ENCODE measurements at regions not wholly inside any gene's neighbourhood (a gene's known extent, or its start where the extent isn't known, plus 50 kb on each side); places are given as distances from the start of the nearest gene placed in this dataset.
"Not testable (repeated sequence)": the region's sequence is repeated elsewhere in the genome, so short reads cannot be mapped to it uniquely, and the experiment has no call there.

GRCh38 chr17:70961341-70961740 is 792.0 kb downstream of the KCNJ2 start:
- DNase-seq = no peak

- no peak for DNase-seq
These were observed 799.0 kb downstream of the KCNJ2 start for GRCh38 chr17:70968302-70968701.

- DNase-seq = no peak
These were observed 800.2 kb downstream of the KCNJ2 start for GRCh38 chr17:70969521-70970034.

GRCh38 chr17:70976447-70976846 is 807.1 kb downstream of the KCNJ2 start:
- DNase-seq = no peak

- no peak for DNase-seq
These were observed 815.5 kb downstream of the KCNJ2 start for GRCh38 chr17:70984873-70985272.

- no peak for DNase-seq
These were observed 818.6 kb downstream of the KCNJ2 start for GRCh38 chr17:70987867-70988340.

GRCh38 chr17:70988622-70989021 is 819.3 kb downstream of the KCNJ2 start:
- no peak for DNase-seq

GRCh38 chr17:70989280-70989679 is 819.9 kb downstream of the KCNJ2 start:
- DNase-seq = no peak

GRCh38 chr17:70994194-70994593 is 824.9 kb downstream of the KCNJ2 start:
- DNase-seq = no peak

- DNase-seq = no peak
These were observed 826.7 kb downstream of the KCNJ2 start for GRCh38 chr17:70995997-70996396.

GRCh38 chr17:71003736-71004135 is 834.4 kb downstream of the KCNJ2 start:
- DNase-seq = no peak

- no peak for DNase-seq
These were observed 835.1 kb downstream of the KCNJ2 start for GRCh38 chr17:71004413-71004812.

- DNase-seq = no peak
These were observed 842.1 kb downstream of the KCNJ2 start for GRCh38 chr17:71011391-71011790.

- DNase-seq = no peak
These were observed 850.4 kb downstream of the KCNJ2 start for GRCh38 chr17:71019699-71020098.

- no peak for DNase-seq
These were observed 853.4 kb downstream of the KCNJ2 start for GRCh38 chr17:71022758-71023157.

GRCh38 chr17:71023249-71024030 is 854.1 kb downstream of the KCNJ2 start:
- no peak for DNase-seq

- DNase-seq = no peak
These were observed 854.8 kb downstream of the KCNJ2 start for GRCh38 chr17:71024172-71024571.

- no peak for DNase-seq
These were observed 855.6 kb downstream of the KCNJ2 start for GRCh38 chr17:71024969-71025368.

GRCh38 chr17:71029246-71029645 is 859.9 kb downstream of the KCNJ2 start:
- no peak for DNase-seq

- not testable (repeated sequence) for DNase-seq
These were observed 862.0 kb downstream of the KCNJ2 start for GRCh38 chr17:71031286-71031685.

- DNase-seq = no peak
These were observed 863.5 kb downstream of the KCNJ2 start for GRCh38 chr17:71032746-71033273.

- DNase-seq = no peak
These were observed 864.0 kb downstream of the KCNJ2 start for GRCh38 chr17:71033336-71033735.

GRCh38 chr17:71035226-71035625 is 865.9 kb downstream of the KCNJ2 start:
- no peak for DNase-seq

- DNase-seq = no peak
These were observed 868.1 kb downstream of the KCNJ2 start for GRCh38 chr17:71037386-71037785.

- no peak for DNase-seq
These were observed 870.1 kb downstream of the KCNJ2 start for GRCh38 chr17:71039391-71039790.

All from CD4-positive, alpha-beta T cell treated with Interleukin-12 subunit alpha and Interleukin-12 subunit beta, for 1 hour (primary cell).